ENCODE measurements at regions not wholly inside any gene's neighbourhood (a gene's known extent, or its start where the extent isn't known, plus 50 kb on each side); places are given as distances from the start of the nearest gene placed in this dataset.

DNA sequence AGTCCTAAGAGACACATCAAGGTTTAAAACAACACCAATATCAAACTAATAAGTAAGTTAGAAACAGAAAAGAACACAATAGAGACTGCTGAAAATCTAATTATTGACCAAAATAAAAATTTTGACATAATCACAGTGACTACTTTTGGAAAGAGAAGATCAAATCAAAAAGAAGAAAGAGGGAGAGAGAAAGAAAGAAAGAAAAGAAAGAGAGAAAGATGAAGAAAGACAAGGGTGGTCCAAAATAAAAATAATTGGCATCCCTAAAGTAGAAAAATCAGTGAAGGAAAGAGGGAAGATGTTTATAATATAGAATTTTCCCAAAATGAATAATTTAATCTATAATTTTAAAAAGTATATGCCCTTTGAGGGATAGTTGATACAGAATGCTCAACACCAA lies 118.8 kb upstream of the VIPR2 start:
- DNase-seq (ENCODE audit: low read depth) = no peak
- no peak overlapping the region for H3K4me3 ChIP-seq (ENCODE audit: low read depth, low read length)
- TF ChIP-seq, protein P1, sequence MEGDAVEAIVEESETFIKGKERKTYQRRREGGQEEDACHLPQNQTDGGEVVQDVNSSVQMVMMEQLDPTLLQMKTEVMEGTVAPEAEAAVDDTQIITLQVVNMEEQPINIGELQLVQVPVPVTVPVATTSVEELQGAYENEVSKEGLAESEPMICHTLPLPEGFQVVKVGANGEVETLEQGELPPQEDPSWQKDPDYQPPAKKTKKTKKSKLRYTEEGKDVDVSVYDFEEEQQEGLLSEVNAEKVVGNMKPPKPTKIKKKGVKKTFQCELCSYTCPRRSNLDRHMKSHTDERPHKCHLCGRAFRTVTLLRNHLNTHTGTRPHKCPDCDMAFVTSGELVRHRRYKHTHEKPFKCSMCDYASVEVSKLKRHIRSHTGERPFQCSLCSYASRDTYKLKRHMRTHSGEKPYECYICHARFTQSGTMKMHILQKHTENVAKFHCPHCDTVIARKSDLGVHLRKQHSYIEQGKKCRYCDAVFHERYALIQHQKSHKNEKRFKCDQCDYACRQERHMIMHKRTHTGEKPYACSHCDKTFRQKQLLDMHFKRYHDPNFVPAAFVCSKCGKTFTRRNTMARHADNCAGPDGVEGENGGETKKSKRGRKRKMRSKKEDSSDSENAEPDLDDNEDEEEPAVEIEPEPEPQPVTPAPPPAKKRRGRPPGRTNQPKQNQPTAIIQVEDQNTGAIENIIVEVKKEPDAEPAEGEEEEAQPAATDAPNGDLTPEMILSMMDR (conservative IDR thresholded peaks at IDR 0.05; ENCODE audit: low read depth, low read length) = no peak

DNA sequence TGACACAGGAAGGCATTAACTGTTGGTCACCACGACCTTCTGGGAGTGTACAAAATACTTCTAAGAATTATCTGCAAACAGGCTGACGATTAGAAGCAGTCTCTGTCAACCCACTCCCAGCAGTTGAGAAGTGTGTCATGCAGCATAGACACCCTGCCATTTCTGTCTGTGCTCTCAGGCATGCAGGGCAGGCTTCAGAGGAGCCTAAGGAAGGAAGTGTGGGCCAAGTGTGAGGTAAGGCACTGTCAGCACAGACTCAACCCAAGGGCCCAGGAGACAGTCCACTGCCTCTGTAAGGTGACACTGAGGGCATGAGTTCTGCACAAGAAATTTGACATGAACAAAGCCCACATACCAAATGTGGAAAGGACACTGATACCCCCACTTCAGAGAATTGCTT lies 109.0 kb upstream of the VIPR2 start:
- TF ChIP-seq, protein P1 (conservative IDR thresholded peaks at IDR 0.05; ENCODE audit: low read depth, low read length) = no peak
- no peak overlapping the region for H3K4me3 ChIP-seq (ENCODE audit: low read depth, low read length)
- DNase-seq (ENCODE audit: low read depth) = no peak

DNA sequence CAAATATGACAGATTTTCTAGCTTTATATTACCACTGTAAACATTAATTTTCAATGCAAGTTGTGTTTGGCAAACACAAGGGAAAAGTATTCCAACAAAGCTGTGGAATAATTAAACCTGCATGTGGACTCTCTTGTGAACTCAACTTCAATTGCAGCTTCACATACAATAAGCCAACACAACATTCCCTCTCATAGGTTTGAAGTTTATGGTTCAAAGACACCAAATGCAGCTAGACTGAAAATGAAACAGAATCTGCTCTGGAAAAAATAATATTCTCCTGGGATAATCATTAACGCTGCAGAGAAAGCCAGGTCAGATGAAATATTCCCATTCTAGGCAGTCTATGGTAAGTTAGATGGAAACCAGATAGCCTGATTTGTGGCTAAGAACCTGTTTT lies 105.8 kb upstream of the VIPR2 start:
- no peak for DNase-seq (ENCODE audit: low read depth)
- TF ChIP-seq, protein P1 (conservative IDR thresholded peaks at IDR 0.05; ENCODE audit: low read depth, low read length) = no peak
- H3K4me3 ChIP-seq (ENCODE audit: low read depth, low read length) = no peak overlapping the region

DNA sequence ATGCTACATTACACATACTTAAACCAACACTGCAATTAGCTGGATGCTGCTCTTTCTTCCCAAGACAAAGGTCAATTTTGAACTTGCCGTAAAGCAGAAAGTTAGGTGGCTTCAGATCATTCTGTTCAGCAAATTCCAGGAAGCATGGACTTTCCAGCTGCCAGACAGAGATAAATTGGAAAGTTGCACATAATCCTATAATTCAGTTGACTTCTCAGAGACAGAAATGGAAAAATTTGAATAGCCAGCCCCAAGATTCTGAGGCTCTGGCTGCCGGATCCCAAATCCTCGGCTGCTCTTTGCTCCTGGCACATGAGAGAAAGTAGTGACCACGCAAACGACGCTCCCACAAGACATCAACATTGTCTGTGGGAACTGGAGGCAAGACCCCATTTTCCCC lies 105.0 kb upstream of the VIPR2 start:
- TF ChIP-seq, protein P1 (conservative IDR thresholded peaks at IDR 0.05; ENCODE audit: low read depth, low read length) = no peak
- H3K4me3 ChIP-seq (ENCODE audit: low read depth, low read length) = no peak overlapping the region
- DNase-seq (ENCODE audit: low read depth) = no peak

DNA sequence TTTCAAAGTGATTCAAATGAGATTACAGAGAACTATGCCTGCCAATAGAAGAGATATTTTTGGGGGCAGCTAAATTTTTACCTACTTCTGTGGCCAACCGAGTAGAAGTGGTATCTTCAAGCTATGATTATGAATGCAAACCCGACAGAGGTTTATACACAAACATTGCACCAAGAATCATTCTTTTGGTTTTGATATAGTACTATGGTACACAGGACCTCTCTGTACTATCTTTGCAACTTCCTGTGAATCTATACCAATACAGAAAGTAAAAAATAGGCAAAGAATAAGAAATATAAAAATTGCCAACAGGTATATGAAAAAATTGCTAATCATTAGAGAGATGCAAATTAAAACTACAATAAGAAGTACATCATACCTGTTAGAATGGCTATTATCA lies 103.2 kb upstream of the VIPR2 start:
- DNase-seq (ENCODE audit: low read depth) = no peak
- no peak overlapping the region for H3K4me3 ChIP-seq (ENCODE audit: low read depth, low read length)
- TF ChIP-seq, protein P1 (conservative IDR thresholded peaks at IDR 0.05; ENCODE audit: low read depth, low read length) = no peak

DNA sequence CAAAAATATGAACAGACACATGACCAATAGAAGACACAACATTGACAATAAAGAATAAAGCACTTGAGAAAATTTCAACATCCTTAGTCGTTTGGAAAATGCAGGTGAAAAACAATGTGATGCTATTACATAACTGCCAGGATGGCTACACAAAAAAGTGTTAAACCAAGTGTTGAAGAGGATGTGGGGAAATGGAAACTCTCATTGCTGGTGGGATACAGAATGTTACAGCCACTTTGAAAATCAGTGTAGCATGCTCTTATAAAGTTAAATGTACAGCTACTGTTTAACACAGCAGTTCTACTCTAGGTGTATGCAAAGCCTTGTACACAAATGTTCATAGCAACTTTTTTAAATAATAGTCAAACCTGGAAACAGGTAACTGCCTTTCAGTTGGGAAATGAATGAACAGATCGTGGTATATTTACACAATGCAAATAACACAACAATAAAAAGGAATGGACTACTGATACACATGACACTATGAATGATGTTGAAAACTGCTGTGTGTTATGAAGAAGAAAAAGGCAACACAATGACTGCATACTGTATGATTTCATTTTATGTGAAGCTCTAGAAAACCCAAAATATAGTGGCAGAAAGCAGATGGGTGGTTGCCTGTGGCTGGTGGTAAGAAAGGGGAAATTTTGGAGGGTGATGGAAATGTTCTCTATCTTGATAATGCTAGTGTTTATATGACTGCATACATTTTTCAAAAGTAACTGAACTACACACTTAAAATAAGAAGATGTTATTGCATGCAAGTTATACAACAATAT lies 102.2 kb upstream of the VIPR2 start:
- no peak for DNase-seq (ENCODE audit: low read depth)
- TF ChIP-seq, protein P1 (conservative IDR thresholded peaks at IDR 0.05; ENCODE audit: low read depth, low read length) = no peak
- H3K4me3 ChIP-seq (ENCODE audit: low read depth, low read length) = no peak overlapping the region

DNA sequence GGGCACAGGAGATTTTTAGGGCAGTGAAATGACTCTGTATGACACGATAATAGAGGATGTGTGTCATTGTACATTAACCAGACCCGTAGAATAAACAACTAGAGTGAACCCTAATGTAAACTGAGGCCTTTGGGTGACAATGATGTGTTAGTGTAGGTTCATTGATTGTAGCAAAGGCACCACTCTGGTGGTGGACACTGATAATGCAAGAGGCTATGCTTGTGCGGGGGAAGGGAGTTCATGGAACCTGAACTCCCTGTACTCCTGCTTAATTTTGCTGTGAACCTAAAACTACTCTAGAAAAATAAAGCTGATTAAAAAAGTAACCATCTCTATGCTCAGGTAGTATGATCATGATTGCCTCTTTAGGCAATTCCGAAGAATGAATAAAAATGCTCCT lies 96.3 kb upstream of the VIPR2 start:
- H3K4me3 ChIP-seq (ENCODE audit: low read depth, low read length) = no peak overlapping the region
- TF ChIP-seq, protein P1 (conservative IDR thresholded peaks at IDR 0.05; ENCODE audit: low read depth, low read length) = no peak
- no peak for DNase-seq (ENCODE audit: low read depth)

Measured in epithelial cell of proximal tubule (primary cell).